WERI-Rb-1 (cell line): ENCODE measurements at regions not wholly inside any gene's neighbourhood (a gene's known extent, or its start where the extent isn't known, plus 50 kb on each side); places are given as distances from the start of the nearest gene placed in this dataset.
"Not testable (repeated sequence)": the region's sequence is repeated elsewhere in the genome, so short reads cannot be mapped to it uniquely, and the experiment has no call there.

Source experiments
- DNase-seq: peaks from one replicate; pipeline ENCODE4 v3.0.0-alpha.2; 2020
- H3K27ac ChIP-seq: fragments of 250-450 bp; sonication (Bioruptor Pico); 2 replicates; pipeline ENCODE4 v1.5.1; 2020; ENCODE audit warnings: mild to moderate bottlenecking, moderate library complexity
- H3K27me3 ChIP-seq: fragments of 250-450 bp; sonication (Bioruptor Pico); 2 replicates; pipeline ENCODE4 v1.5.1; 2021; ENCODE audit warnings: mild to moderate bottlenecking, low read depth, moderate library complexity; ENCODE audit not compliant: insufficient read depth, severe bottlenecking
- H3K36me3 ChIP-seq: fragments of 250-450 bp; sonication (Bioruptor Pico); 2 replicates; pipeline ENCODE4 v1.5.1; 2020; ENCODE audit warnings: mild to moderate bottlenecking, moderate library complexity
- H3K4me3 ChIP-seq: 2 replicates; pipeline ENCODE4 v1.5.1; 2011; ENCODE audit warnings: low read depth, mild to moderate bottlenecking, control low read depth, low read length
- H3K9me3 ChIP-seq: fragments of 250-450 bp; sonication (Bioruptor Pico); 2 replicates; pipeline ENCODE4 v1.5.1; 2021; ENCODE audit warnings: mild to moderate bottlenecking, moderate library complexity; ENCODE audit not compliant: severe bottlenecking
- TF ChIP-seq, protein P1 (sequence below): IDR thresholded peaks from 2 replicates; pipeline ENCODE4 v1.5.1; 2011; ENCODE audit warnings: low read depth, mild to moderate bottlenecking, control low read depth, inconsistent platforms, low read length

DNA sequence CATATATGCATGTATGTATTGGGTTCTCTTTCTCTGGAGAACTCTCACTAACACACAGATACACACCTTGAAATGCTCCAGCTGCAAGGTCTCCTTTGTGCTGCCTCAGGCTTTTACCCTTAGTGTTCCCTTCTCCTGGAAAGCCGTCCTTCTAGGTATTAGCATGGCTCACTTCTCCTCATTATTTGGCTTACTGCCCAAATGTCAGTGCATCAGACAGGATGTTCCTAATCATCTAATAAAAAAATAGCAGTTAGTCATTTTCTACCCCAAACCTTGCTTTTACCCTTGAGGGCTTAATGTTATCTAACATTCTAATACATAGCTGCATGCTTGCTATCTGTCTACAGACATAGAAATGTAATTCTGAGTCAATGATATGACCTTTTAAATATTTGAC, 109.0 kb upstream of the SLC16A7 start:
- Histone ChIP-seq H3K36me3 (no peaks in the 10 kb centered on the region), H3K27me3 (no peaks in the 10 kb centered on the region), H3K27ac (no peak overlapping the region), H3K9me3 (no peaks in the 10 kb centered on the region), H3K4me3 (no peak overlapping the region)
- TF ChIP-seq, protein P1, sequence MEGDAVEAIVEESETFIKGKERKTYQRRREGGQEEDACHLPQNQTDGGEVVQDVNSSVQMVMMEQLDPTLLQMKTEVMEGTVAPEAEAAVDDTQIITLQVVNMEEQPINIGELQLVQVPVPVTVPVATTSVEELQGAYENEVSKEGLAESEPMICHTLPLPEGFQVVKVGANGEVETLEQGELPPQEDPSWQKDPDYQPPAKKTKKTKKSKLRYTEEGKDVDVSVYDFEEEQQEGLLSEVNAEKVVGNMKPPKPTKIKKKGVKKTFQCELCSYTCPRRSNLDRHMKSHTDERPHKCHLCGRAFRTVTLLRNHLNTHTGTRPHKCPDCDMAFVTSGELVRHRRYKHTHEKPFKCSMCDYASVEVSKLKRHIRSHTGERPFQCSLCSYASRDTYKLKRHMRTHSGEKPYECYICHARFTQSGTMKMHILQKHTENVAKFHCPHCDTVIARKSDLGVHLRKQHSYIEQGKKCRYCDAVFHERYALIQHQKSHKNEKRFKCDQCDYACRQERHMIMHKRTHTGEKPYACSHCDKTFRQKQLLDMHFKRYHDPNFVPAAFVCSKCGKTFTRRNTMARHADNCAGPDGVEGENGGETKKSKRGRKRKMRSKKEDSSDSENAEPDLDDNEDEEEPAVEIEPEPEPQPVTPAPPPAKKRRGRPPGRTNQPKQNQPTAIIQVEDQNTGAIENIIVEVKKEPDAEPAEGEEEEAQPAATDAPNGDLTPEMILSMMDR: no peak
- DNase-seq: no peak

- Histone ChIP-seq H3K36me3 (no peaks in the 10 kb centered on the region), H3K9me3 (no peaks in the 10 kb centered on the region), H3K27ac (no peak overlapping the region), H3K27me3 (no peaks in the 10 kb centered on the region), H3K4me3 (no peak overlapping the region)
- DNase-seq: no peak
- TF ChIP-seq, protein P1: no peak
Observed at GRCh38 chr12:59484575-59484974, 111.3 kb upstream of the SLC16A7 start.

GRCh38 chr12:59474236-59474635, 121.6 kb upstream of the SLC16A7 start:
- H3K4me3 ChIP-seq, H3K27ac ChIP-seq, H3K27me3 ChIP-seq, H3K36me3 ChIP-seq, H3K9me3 ChIP-seq, DNase-seq: not testable (repeated sequence)

DNA sequence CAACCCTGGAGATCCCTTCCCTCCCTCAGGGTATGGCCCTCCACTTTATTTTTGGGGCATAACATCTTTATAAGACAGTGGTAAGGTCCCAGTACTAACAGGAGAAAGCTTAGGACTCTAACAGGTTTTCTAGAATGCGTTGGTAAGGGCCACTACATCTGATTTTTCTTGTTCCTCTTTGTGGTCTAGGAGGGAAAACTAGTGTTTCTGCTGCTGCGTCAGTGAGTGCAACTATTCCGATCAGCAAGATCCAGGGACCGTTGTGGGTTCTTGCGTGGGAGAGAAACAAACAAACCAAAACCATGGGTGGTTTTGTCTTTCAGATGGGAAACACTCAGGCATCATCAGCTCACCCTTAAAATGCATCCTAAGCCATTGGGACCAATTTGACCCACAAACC, 123.6 kb upstream of the SLC16A7 start:
- Histone ChIP-seq H3K27ac (no peak overlapping the region), H3K9me3 (no peaks in the 10 kb centered on the region), H3K4me3 (no peak overlapping the region), H3K36me3 (no peaks in the 10 kb centered on the region), H3K27me3 (no peaks in the 10 kb centered on the region)
- DNase-seq: no peak
- TF ChIP-seq, protein P1: no peak

DNA sequence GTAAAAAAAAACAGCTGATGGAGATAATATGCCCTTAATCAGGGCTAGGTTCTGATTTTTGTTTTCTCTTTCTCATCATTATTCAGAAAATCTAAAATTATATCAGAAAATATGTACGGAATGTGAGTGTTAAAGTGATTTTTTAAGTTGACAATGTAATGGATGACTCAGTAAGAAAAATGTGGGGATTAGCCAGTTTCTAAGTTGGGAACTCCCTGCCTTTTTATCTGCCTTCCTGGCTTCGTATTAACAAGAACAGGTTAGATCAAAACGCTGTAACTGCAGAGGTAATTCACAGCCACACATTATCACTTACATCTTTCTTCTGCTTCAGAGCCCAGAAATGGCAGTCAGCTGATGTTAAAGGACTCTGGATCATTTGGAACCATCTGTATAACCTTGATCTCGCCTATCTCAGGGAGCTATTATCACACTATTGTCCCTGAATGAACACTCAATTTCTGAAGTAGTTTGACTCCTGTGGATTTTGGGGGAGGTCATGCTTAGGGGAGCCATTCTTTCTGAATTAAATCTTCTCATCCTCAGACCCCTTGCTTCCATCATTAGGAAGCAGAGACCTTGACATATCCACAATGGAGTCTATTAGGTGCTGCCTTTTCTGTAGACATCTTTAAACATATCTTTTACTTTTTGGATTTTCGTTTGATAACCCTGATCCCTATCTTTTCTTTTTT, 135.7 kb upstream of the SLC16A7 start:
- no peaks in the 10 kb centered on the region for H3K9me3 ChIP-seq
- no peak overlapping the region for H3K4me3 ChIP-seq
- TF ChIP-seq, protein P1: no peak
- no peaks in the 10 kb centered on the region for H3K36me3 ChIP-seq
- no peak for DNase-seq
- no peaks in the 10 kb centered on the region for H3K27me3 ChIP-seq
- H3K27ac ChIP-seq: no peak overlapping the region

- no peaks in the 10 kb centered on the region for H3K27me3 ChIP-seq
- no peak for DNase-seq
- TF ChIP-seq, protein P1: no peak
- H3K36me3 ChIP-seq: no peaks in the 10 kb centered on the region
- no peak overlapping the region for H3K27ac ChIP-seq
- no peaks in the 10 kb centered on the region for H3K9me3 ChIP-seq
- no peak overlapping the region for H3K4me3 ChIP-seq
Observed at GRCh38 chr12:59453475-59453874, 142.4 kb upstream of the SLC16A7 start.
